ENCODE measurements at regions not wholly inside any gene's neighbourhood (a gene's known extent, or its start where the extent isn't known, plus 50 kb on each side); places are given as distances from the start of the nearest gene placed in this dataset.

DNA sequence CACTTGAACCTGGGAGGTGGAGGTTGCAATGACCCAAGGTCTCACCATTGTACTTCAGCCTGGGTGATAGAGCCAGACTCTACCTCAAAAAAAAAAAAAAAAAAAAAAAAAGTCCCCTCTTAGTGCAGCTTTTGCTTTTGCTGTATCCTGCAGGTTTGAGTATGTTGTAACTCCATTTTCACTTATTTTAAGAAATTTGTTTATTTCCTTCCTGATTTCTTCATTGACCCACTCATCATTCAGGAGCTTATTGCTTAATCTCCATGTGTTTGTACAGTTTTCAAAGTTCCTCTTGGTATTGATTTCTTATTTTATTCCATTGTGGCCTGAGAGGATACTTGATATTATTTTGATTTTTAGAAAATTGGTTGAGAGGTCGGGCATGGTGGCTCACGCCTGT lies 50.9 kb upstream of the AK4 start:
- DNase-seq (ENCODE audit: low read depth in 3 of 3): no peak

Measured in stimulated activated CD4-positive, alpha-beta T cell treated with anti-CD3 and anti-CD28 coated beads, TNF-alpha, amount 100 ng/mL, for 4 hours (primary cell).